ENCODE measurements at regions not wholly inside any gene's neighbourhood (a gene's known extent, or its start where the extent isn't known, plus 50 kb on each side); places are given as distances from the start of the nearest gene placed in this dataset.
"Not testable (repeated sequence)": the region's sequence is repeated elsewhere in the genome, so short reads cannot be mapped to it uniquely, and the experiment has no call there.

- not testable (repeated sequence) for TF ChIP-seq CTCF, POLR2A (IDR thresholded peaks at IDR 0.05)
Measured at GRCh38 chr1:244334315-244334714, 117.4 kb downstream of the ADSS2 start.

Measured in lower leg skin (tissue), 3 donors.